GM13977 (cell line): ENCODE measurements at regions not wholly inside any gene's neighbourhood (a gene's known extent, or its start where the extent isn't known, plus 50 kb on each side); places are given as distances from the start of the nearest gene placed in this dataset.

Experiments used
- DNase-seq: peaks from one replicate; pipeline ENCODE4 v3.0.0; 2012; ENCODE audit warnings: low spot score
- CTCF ChIP-seq: IDR thresholded peaks from 2 replicates; pipeline ENCODE4 v1.5.1; 2012; ENCODE audit warnings: mild to moderate bottlenecking, control low read depth; ENCODE audit not compliant: insufficient read depth; ENCODE audit errors: extremely low read depth, missing control alignments
- in situ Hi-C: fragments of 300-500 bp; cut with MboI; formaldehyde crosslinking; loops from one replicate; pipeline ENCODE4 v1.12.0; 2022; ENCODE audit warnings: low sequenced_read_pairs, low pct_unique_long_range_greater_than_20kb, mixed read lengths, inconsistent platforms; ENCODE audit not compliant: unreplicated experiment

- DNase-seq, result no peak
- in situ Hi-C loops, result no loop called here
These were observed 87.7 kb downstream of the ENGASE start for GRCh38 chr17:79162012-79162963.

GRCh38 chr17:79160980-79161636, 86.5 kb downstream of the ENGASE start:
- in situ Hi-C loops, result no loop called here
- TF ChIP-seq CTCF, result no peak
- DNase-seq, result no peak

More at GRCh38 chr17:79162012-79162963, 87.7 kb downstream of the ENGASE start:
- TF ChIP-seq CTCF, result no peak

- DNase-seq, result no peak
- TF ChIP-seq CTCF, result no peak
- in situ Hi-C loops, result no loop called here
These were observed 85.3 kb downstream of the ENGASE start for GRCh38 chr17:79159926-79160325.

DNA sequence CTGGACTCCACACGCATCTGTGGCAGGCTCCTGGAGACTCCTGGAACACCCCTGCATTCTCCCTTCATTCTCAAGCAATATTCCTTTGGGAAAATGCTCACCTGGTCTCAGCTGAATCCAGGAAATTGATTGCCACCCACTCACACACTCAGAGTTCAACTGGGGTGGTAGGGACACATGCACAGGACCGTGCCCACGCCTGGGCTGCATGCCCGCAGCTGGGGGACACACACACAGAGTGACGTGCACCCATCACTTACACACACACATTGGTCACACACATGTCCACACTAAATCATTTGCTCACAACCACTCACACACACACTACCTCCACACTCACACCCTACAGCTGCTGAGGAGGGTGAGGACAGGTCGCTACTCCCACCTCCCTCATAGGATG, 84.8 kb downstream of the ENGASE start:
- TF ChIP-seq CTCF, result no peak
- DNase-seq, result no peak

GRCh38 chr17:79156463-79157095, 82.0 kb downstream of the ENGASE start:
- TF ChIP-seq CTCF, result no peak
- in situ Hi-C loops, result no loop called here
- DNase-seq, result no peak

More for the DNA sequence above, 84.8 kb downstream of the ENGASE start:
- in situ Hi-C loops, result no loop called here

- TF ChIP-seq CTCF, result no peak
- in situ Hi-C loops, result no loop called here
- DNase-seq, result no peak
These were observed 81.1 kb downstream of the ENGASE start for GRCh38 chr17:79155701-79156100.
